ENCODE measurements at regions not wholly inside any gene's neighbourhood (a gene's known extent, or its start where the extent isn't known, plus 50 kb on each side); places are given as distances from the start of the nearest gene placed in this dataset.

GRCh38 chr10:91682912-91683311 is 50.0 kb upstream of the PPP1R3C start:
- Mint-ChIP-seq H3K4me3 (ENCODE audit: unreplicated experiment) (no peak overlapping the region), H3K27me3 (ENCODE audit: unreplicated experiment) (peaks cover 5% of the 10 kb centered on the region), H3K36me3 (ENCODE audit: unreplicated experiment) (no peaks in the 10 kb centered on the region), H3K27ac (ENCODE audit: unreplicated experiment) (no peak overlapping the region), H3K9me3 (ENCODE audit: unreplicated experiment) (peaks cover 17% of the 10 kb centered on the region), H3K4me1 (ENCODE audit: low read depth, unreplicated experiment) (peaks cover 33% of the 10 kb centered on the region)
- DNase-seq: no peak
- no peak for TF ChIP-seq CTCF (IDR thresholded peaks at IDR 0.05; ENCODE audit: partially characterized antibody, unreplicated experiment)

Data from glutamatergic neuron (in vitro differentiated cells).